ENCODE measurements at regions not wholly inside any gene's neighbourhood (a gene's known extent, or its start where the extent isn't known, plus 50 kb on each side); places are given as distances from the start of the nearest gene placed in this dataset.

DNA sequence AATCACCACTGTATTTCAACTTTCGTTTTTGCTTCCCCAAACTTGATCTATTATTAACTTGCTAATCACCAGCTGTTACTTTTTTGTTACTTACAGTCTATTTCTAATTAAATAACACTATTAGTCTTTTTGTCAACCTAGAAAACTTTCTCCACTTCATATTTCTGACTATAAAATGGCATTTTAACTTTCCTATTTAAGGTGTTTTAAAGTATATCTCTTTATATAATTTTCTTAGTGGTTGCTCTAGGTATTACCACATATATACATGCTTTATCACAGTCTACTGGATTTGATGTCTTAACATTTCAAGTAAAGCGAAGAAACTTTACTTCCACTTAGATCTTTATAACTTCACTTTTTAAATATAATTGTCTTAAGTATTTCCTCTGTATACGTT lies 421.2 kb downstream of the DCAF12L2 start:
- H4K91ac ChIP-seq (ENCODE audit: low read depth, low read length, poor library complexity): no peak overlapping the region
- H2BK12ac ChIP-seq (ENCODE audit: low read length): no peak overlapping the region
- H2AK5ac ChIP-seq (ENCODE audit: low read depth, low read length): no peak overlapping the region
- H3K79me1 ChIP-seq (ENCODE audit: low read depth, low read length): no peaks in the 10 kb centered on the region
- H3K4me3 ChIP-seq (ENCODE audit: low read length in 2 of 2): no peak overlapping the region
- no peak overlapping the region for H3K4me2 ChIP-seq (ENCODE audit: insufficient read depth, low read length, poor library complexity, severe bottlenecking)
- H3K9ac ChIP-seq (ENCODE audit: low read depth, low read length, poor library complexity): no peak overlapping the region
- WGBS, 2 donors (ENCODE audit: extremely low coverage in 2 of 2, insufficient read length in 2 of 2, insufficient replicate concordance in 1 of 2): no CpG with 5 or more reads among the region's 3 CpGs
- H3K4ac ChIP-seq (ENCODE audit: low read length): no peak overlapping the region
- H2BK120ac ChIP-seq (ENCODE audit: low read depth, low read length): no peak overlapping the region
- no peaks in the 10 kb centered on the region for H3K4me1 ChIP-seq (ENCODE audit: control insufficient read depth in 2 of 2, insufficient read depth in 1 of 2, low read depth in 1 of 2, low read length in 2 of 2)
- H3K36me3 ChIP-seq (replicated peaks in 1 of 2; ENCODE audit: control insufficient read depth in 2 of 2, insufficient read depth in 2 of 2, low read length in 2 of 2): no peaks in the 10 kb centered on the region
- no peaks in the 10 kb centered on the region for H3K9me3 ChIP-seq (replicated peaks in 1 of 2; ENCODE audit: control insufficient read depth in 2 of 2, insufficient read depth in 1 of 2, low read depth in 1 of 2, low read length in 2 of 2)
- H3K14ac ChIP-seq (ENCODE audit: low read length): no peak overlapping the region
- no peaks in the 10 kb centered on the region for H3K27me3 ChIP-seq (ENCODE audit: control insufficient read depth in 3 of 3, insufficient read depth in 3 of 3, low read depth in 1 of 3, low read length in 3 of 3)
- no peak overlapping the region for H3K18ac ChIP-seq (ENCODE audit: low read length)
- H2BK5ac ChIP-seq (ENCODE audit: low read length): no peak overlapping the region
- no peak overlapping the region for H2AFZ ChIP-seq (ENCODE audit: low read length)
- DNase-seq (ENCODE audit: low spot score): no peak
- H3K27ac ChIP-seq (replicated peaks; ENCODE audit: low read length): no peak overlapping the region
- H2BK15ac ChIP-seq (ENCODE audit: low read length): no peak overlapping the region
- H4K8ac ChIP-seq (ENCODE audit: low read depth, low read length): no peak overlapping the region
- H3K23ac ChIP-seq (ENCODE audit: low read depth, low read length, poor library complexity): no peak overlapping the region

DNA sequence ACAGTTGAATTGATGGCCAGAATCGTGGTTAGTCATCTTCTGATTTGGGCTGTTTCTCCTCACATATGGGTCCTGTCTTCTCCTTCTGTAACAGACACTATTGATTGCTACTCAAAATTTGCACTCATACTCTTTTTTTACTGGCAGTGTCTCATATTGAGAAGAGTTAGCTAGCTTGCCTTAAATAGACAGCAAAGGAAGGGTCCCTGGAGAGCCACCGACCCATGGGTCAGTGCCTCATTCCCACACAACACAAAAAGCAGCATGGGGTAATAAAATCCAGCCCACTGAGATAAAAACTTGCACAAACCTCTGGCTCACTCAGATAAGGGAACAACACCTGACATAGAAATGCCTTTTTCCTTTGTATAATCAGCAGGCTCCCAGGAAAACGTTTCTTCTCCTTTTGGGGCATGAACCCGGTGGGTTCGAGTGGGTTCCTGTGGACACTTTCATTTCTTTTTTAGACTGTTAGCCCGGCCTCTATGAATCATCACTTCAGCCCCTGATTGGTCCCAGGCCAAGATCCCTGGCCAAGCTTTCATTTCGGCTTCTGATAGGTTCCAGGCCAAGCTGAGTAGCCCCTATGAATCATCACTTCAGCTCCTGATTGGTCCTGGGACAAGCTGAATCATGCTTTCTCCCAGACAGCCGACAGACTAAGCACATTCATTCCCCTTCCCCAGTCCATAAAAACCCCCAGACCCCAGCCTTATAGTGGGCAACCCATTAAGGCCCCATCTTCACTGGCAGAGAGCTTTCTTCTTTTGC lies 408.1 kb downstream of the DCAF12L2 start:
- Histone ChIP-seq H2BK15ac (ENCODE audit: low read length) (no peak overlapping the region), H3K4me3 (ENCODE audit: low read length in 2 of 2) (no peak overlapping the region), H2BK12ac (ENCODE audit: low read length) (no peak overlapping the region), H3K27ac (replicated peaks; ENCODE audit: low read length) (no peak overlapping the region), H2BK5ac (ENCODE audit: low read length) (no peak overlapping the region), H3K23ac (ENCODE audit: low read depth, low read length, poor library complexity) (no peak overlapping the region), H2AK5ac (ENCODE audit: low read depth, low read length) (no peak overlapping the region), H2BK120ac (ENCODE audit: low read depth, low read length) (no peak overlapping the region), H3K27me3 (ENCODE audit: control insufficient read depth in 3 of 3, insufficient read depth in 3 of 3, low read depth in 1 of 3, low read length in 3 of 3) (no peaks in the 10 kb centered on the region), H3K4ac (ENCODE audit: low read length) (no peak overlapping the region), H2AFZ (ENCODE audit: low read length) (no peak overlapping the region), H3K4me1 (ENCODE audit: control insufficient read depth in 2 of 2, insufficient read depth in 1 of 2, low read depth in 1 of 2, low read length in 2 of 2) (no peaks in the 10 kb centered on the region), H3K9me3 (replicated peaks in 1 of 2; ENCODE audit: control insufficient read depth in 2 of 2, insufficient read depth in 1 of 2, low read depth in 1 of 2, low read length in 2 of 2) (no peaks in the 10 kb centered on the region), H3K14ac (ENCODE audit: low read length) (no peak overlapping the region), H3K9ac (ENCODE audit: low read depth, low read length, poor library complexity) (no peak overlapping the region), H4K8ac (ENCODE audit: low read depth, low read length) (no peak overlapping the region), H3K36me3 (replicated peaks in 1 of 2; ENCODE audit: control insufficient read depth in 2 of 2, insufficient read depth in 2 of 2, low read length in 2 of 2) (no peaks in the 10 kb centered on the region), H3K79me1 (ENCODE audit: low read depth, low read length) (no peaks in the 10 kb centered on the region), H3K18ac (ENCODE audit: low read length) (no peak overlapping the region), H3K4me2 (ENCODE audit: insufficient read depth, low read length, poor library complexity, severe bottlenecking) (no peak overlapping the region), H4K91ac (ENCODE audit: low read depth, low read length, poor library complexity) (no peak overlapping the region)
- no peak for DNase-seq (ENCODE audit: low spot score)
- WGBS, 2 donors (ENCODE audit: extremely low coverage in 2 of 2, insufficient read length in 2 of 2, insufficient replicate concordance in 1 of 2): no CpG with 5 or more reads among the region's 8 CpGs

DNA sequence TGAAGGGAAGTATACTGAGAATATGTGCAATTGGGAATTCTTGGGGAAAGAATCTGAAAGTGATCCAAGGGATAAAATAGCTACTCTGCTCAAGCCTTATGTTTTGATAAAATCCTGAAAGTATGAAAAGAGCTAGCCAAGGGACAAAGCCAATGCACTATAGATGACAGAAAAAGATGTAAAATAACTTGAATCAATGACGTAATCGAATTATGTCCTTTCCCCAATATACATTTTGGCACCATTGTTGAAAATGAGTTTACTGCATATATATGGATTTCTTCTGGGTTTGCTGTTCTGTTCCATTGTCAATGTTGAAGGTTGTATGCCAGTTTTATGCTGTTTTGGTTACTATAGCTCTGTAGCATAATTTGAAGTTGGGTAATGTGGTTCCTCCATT lies 407.3 kb downstream of the DCAF12L2 start:
- Histone ChIP-seq H4K8ac (ENCODE audit: low read depth, low read length) (no peak overlapping the region), H3K79me1 (ENCODE audit: low read depth, low read length) (no peaks in the 10 kb centered on the region), H3K36me3 (replicated peaks in 1 of 2; ENCODE audit: control insufficient read depth in 2 of 2, insufficient read depth in 2 of 2, low read length in 2 of 2) (no peaks in the 10 kb centered on the region), H3K4ac (ENCODE audit: low read length) (no peak overlapping the region), H2BK15ac (ENCODE audit: low read length) (no peak overlapping the region), H2BK120ac (ENCODE audit: low read depth, low read length) (no peak overlapping the region), H3K27ac (replicated peaks; ENCODE audit: low read length) (no peak overlapping the region), H3K9me3 (replicated peaks in 1 of 2; ENCODE audit: control insufficient read depth in 2 of 2, insufficient read depth in 1 of 2, low read depth in 1 of 2, low read length in 2 of 2) (no peaks in the 10 kb centered on the region), H3K4me1 (ENCODE audit: control insufficient read depth in 2 of 2, insufficient read depth in 1 of 2, low read depth in 1 of 2, low read length in 2 of 2) (no peaks in the 10 kb centered on the region), H2BK5ac (ENCODE audit: low read length) (no peak overlapping the region), H3K4me2 (ENCODE audit: insufficient read depth, low read length, poor library complexity, severe bottlenecking) (no peak overlapping the region), H3K23ac (ENCODE audit: low read depth, low read length, poor library complexity) (no peak overlapping the region), H2AK5ac (ENCODE audit: low read depth, low read length) (no peak overlapping the region), H3K18ac (ENCODE audit: low read length) (no peak overlapping the region), H3K14ac (ENCODE audit: low read length) (no peak overlapping the region), H3K27me3 (ENCODE audit: control insufficient read depth in 3 of 3, insufficient read depth in 3 of 3, low read depth in 1 of 3, low read length in 3 of 3) (no peaks in the 10 kb centered on the region), H4K91ac (ENCODE audit: low read depth, low read length, poor library complexity) (no peak overlapping the region), H3K9ac (ENCODE audit: low read depth, low read length, poor library complexity) (no peak overlapping the region), H3K4me3 (ENCODE audit: low read length in 2 of 2) (no peak overlapping the region), H2AFZ (ENCODE audit: low read length) (no peak overlapping the region), H2BK12ac (ENCODE audit: low read length) (no peak overlapping the region)
- no CpG with 5 or more reads among the region's 2 CpGs for WGBS, 2 donors (ENCODE audit: extremely low coverage in 2 of 2, insufficient read length in 2 of 2, insufficient replicate concordance in 1 of 2)
- no peak for DNase-seq (ENCODE audit: low spot score)

DNA sequence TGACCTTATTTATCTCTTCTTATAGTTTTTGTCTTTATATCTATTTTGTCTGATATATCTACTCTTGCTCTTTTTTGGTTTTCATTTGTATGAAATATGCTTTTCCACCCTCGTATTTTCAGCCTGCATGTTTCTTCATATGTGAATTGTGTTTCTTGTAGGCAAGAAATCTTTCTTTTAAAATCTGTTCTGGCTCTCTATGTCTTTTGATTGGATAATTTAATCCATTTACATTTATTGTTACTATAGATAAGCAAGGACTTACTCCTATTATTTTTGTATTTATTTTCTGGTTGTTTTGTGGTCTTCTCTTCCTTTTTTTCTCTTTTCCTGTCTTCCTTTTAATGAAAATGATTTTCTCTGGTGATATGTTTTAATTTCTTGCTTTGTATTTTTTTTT lies 403.1 kb downstream of the DCAF12L2 start:
- Histone ChIP-seq H3K4me2 (ENCODE audit: insufficient read depth, low read length, poor library complexity, severe bottlenecking) (no peak overlapping the region), H2BK5ac (ENCODE audit: low read length) (no peak overlapping the region), H3K4ac (ENCODE audit: low read length) (no peak overlapping the region), H3K23ac (ENCODE audit: low read depth, low read length, poor library complexity) (no peak overlapping the region), H3K27me3 (ENCODE audit: control insufficient read depth in 3 of 3, insufficient read depth in 3 of 3, low read depth in 1 of 3, low read length in 3 of 3) (no peaks in the 10 kb centered on the region), H3K14ac (ENCODE audit: low read length) (no peak overlapping the region), H2BK12ac (ENCODE audit: low read length) (no peak overlapping the region), H3K27ac (replicated peaks; ENCODE audit: low read length) (no peak overlapping the region), H2BK15ac (ENCODE audit: low read length) (no peak overlapping the region), H3K4me1 (ENCODE audit: control insufficient read depth in 2 of 2, insufficient read depth in 1 of 2, low read depth in 1 of 2, low read length in 2 of 2) (no peaks in the 10 kb centered on the region), H4K91ac (ENCODE audit: low read depth, low read length, poor library complexity) (no peak overlapping the region), H2AK5ac (ENCODE audit: low read depth, low read length) (no peak overlapping the region), H3K36me3 (replicated peaks in 1 of 2; ENCODE audit: control insufficient read depth in 2 of 2, insufficient read depth in 2 of 2, low read length in 2 of 2) (no peaks in the 10 kb centered on the region), H4K8ac (ENCODE audit: low read depth, low read length) (no peak overlapping the region), H3K4me3 (ENCODE audit: low read length in 2 of 2) (no peak overlapping the region), H3K9ac (ENCODE audit: low read depth, low read length, poor library complexity) (no peak overlapping the region), H3K18ac (ENCODE audit: low read length) (no peak overlapping the region), H2BK120ac (ENCODE audit: low read depth, low read length) (no peak overlapping the region), H3K9me3 (replicated peaks in 1 of 2; ENCODE audit: control insufficient read depth in 2 of 2, insufficient read depth in 1 of 2, low read depth in 1 of 2, low read length in 2 of 2) (no peaks in the 10 kb centered on the region), H2AFZ (ENCODE audit: low read length) (no peak overlapping the region), H3K79me1 (ENCODE audit: low read depth, low read length) (no peaks in the 10 kb centered on the region)
- DNase-seq (ENCODE audit: low spot score): no peak
- no CpG with 5 or more reads among the region's 1 CpG for whole genome bisulfite sequencing, 2 donors (ENCODE audit: extremely low coverage in 2 of 2, insufficient read length in 2 of 2, insufficient replicate concordance in 1 of 2)
